ENCODE measurements at regions not wholly inside any gene's neighbourhood (a gene's known extent, or its start where the extent isn't known, plus 50 kb on each side); places are given as distances from the start of the nearest gene placed in this dataset.

GRCh38 chr9:73775757-73776156 is 624.1 kb downstream of the ANXA1 start:
- ChIA-PET CTCF (no interaction called here), POLR2A (no interaction called here)
- no peak overlapping the region for H3K27ac ChIP-seq (ENCODE audit: low read length in 2 of 2)

GRCh38 chr9:73780916-73781315 is 629.3 kb downstream of the ANXA1 start:
- H3K27ac Mint-ChIP-seq = no peak overlapping the region
- H3K4me2 ChIP-seq (replicated peaks; ENCODE audit: low read depth, low read length, poor library complexity, severe bottlenecking) = no peak overlapping the region
- no peaks in the 10 kb centered on the region for H3K79me2 ChIP-seq (ENCODE audit: control insufficient read depth, insufficient read depth, low read length)
- peaks cover 1% of the 10 kb centered on the region for H3K9me3 Mint-ChIP-seq (ENCODE audit: insufficient read depth)
- no peaks in the 10 kb centered on the region for H4K20me1 ChIP-seq (ENCODE audit: control insufficient read depth, insufficient read depth, low read length, poor library complexity, severe bottlenecking)
- POLR2A ChIA-PET = no interaction called here
- TF ChIP-seq CTCF (IDR thresholded peaks at IDR 0.05) (no peak), EZH2 (IDR thresholded peaks at IDR 0.05; ENCODE audit: borderline replicate concordance, insufficient read depth, low read depth, low read length, poor library complexity, severe bottlenecking) (no peak)
- ATAC-seq (ENCODE audit: low read depth) = no peak
- H3K27ac ChIP-seq (ENCODE audit: low read length in 2 of 2) = no peak overlapping the region
- H3K9ac ChIP-seq (ENCODE audit: low read length) = no peak overlapping the region
- no peaks in the 10 kb centered on the region for H3K4me1 ChIP-seq (ENCODE audit: control insufficient read depth in 2 of 2, insufficient read depth in 2 of 2, low read length in 2 of 2)
- H3K9me3 ChIP-seq (ENCODE audit: control extremely low read depth in 1 of 3, control insufficient read depth in 2 of 3, insufficient read depth in 1 of 3, low read length in 2 of 3) = peaks cover 0 to 5% (median 0%) of the 10 kb centered on the region in 3 donors
- H3K36me3 ChIP-seq (replicated peaks in 1 of 2; ENCODE audit: control extremely low read depth in 1 of 2, control insufficient read depth in 1 of 2, extremely low read depth in 1 of 2, insufficient read depth in 2 of 2, low read length in 1 of 2) = no peaks in the 10 kb centered on the region
- H3K4me3 ChIP-seq (ENCODE audit: control extremely low read depth in 1 of 5, extremely low read depth in 1 of 5, insufficient read depth in 1 of 5, low read depth in 2 of 5, low read length in 4 of 5) = no peak overlapping the region
- no peak overlapping the region for H2AFZ ChIP-seq (ENCODE audit: insufficient read depth, low read depth, low read length, poor library complexity, severe bottlenecking)
- no peaks in the 10 kb centered on the region for H3K27me3 Mint-ChIP-seq
- H3K27me3 ChIP-seq (replicated peaks in 1 of 4; ENCODE audit: control extremely low read depth in 1 of 4, control insufficient read depth in 3 of 4, insufficient read depth in 4 of 4, low read length in 3 of 4) = no peaks in the 10 kb centered on the region
- H3K4me1 Mint-ChIP-seq = no peaks in the 10 kb centered on the region
- H3K4me3 Mint-ChIP-seq = no peak overlapping the region
- no peak for DNase-seq
- CTCF ChIA-PET = no interaction called here
- intact Hi-C loops (cut with micrococcal nuclease) = no loop called here

More at GRCh38 chr9:73775757-73776156, 624.1 kb downstream of the ANXA1 start:
- no peak overlapping the region for H3K9ac ChIP-seq (ENCODE audit: low read length)
- H3K4me1 Mint-ChIP-seq = no peaks in the 10 kb centered on the region
- H2AFZ ChIP-seq (ENCODE audit: insufficient read depth, low read depth, low read length, poor library complexity, severe bottlenecking) = no peak overlapping the region
- no peaks in the 10 kb centered on the region for H3K27me3 ChIP-seq (replicated peaks in 1 of 4; ENCODE audit: control extremely low read depth in 1 of 4, control insufficient read depth in 3 of 4, insufficient read depth in 4 of 4, low read length in 3 of 4)
- no peaks in the 10 kb centered on the region for H3K4me1 ChIP-seq (ENCODE audit: control insufficient read depth in 2 of 2, insufficient read depth in 2 of 2, low read length in 2 of 2)
- no peak overlapping the region for H3K4me2 ChIP-seq (replicated peaks; ENCODE audit: low read depth, low read length, poor library complexity, severe bottlenecking)
- TF ChIP-seq EZH2 (IDR thresholded peaks at IDR 0.05; ENCODE audit: borderline replicate concordance, insufficient read depth, low read depth, low read length, poor library complexity, severe bottlenecking) = no peak
- TF ChIP-seq CTCF (IDR thresholded peaks at IDR 0.05) = no peak
- H3K9me3 Mint-ChIP-seq (ENCODE audit: insufficient read depth) = no peaks in the 10 kb centered on the region
- WGBS (ENCODE audit: insufficient coverage) = no CpG with 5 or more reads among the region's 2 CpGs
- DNase-seq = no peak
- no peaks in the 10 kb centered on the region for H3K9me3 ChIP-seq (ENCODE audit: control extremely low read depth in 1 of 3, control insufficient read depth in 2 of 3, insufficient read depth in 1 of 3, low read length in 2 of 3)
- ATAC-seq (ENCODE audit: low read depth) = no peak
- intact Hi-C loops (cut with micrococcal nuclease) = no loop called here
- no peaks in the 10 kb centered on the region for H4K20me1 ChIP-seq (ENCODE audit: control insufficient read depth, insufficient read depth, low read length, poor library complexity, severe bottlenecking)
- no peaks in the 10 kb centered on the region for H3K79me2 ChIP-seq (ENCODE audit: control insufficient read depth, insufficient read depth, low read length)
- no peak overlapping the region for H3K4me3 ChIP-seq (ENCODE audit: control extremely low read depth in 1 of 5, extremely low read depth in 1 of 5, insufficient read depth in 1 of 5, low read depth in 2 of 5, low read length in 4 of 5)
- H3K36me3 ChIP-seq (replicated peaks in 1 of 2; ENCODE audit: control extremely low read depth in 1 of 2, control insufficient read depth in 1 of 2, extremely low read depth in 1 of 2, insufficient read depth in 2 of 2, low read length in 1 of 2) = no peaks in the 10 kb centered on the region
- H3K27ac Mint-ChIP-seq = no peak overlapping the region
- H3K4me3 Mint-ChIP-seq = no peak overlapping the region
- H3K27me3 Mint-ChIP-seq = no peaks in the 10 kb centered on the region
